ENCODE measurements at regions not wholly inside any gene's neighbourhood (a gene's known extent, or its start where the extent isn't known, plus 50 kb on each side); places are given as distances from the start of the nearest gene placed in this dataset.

GRCh38 chr2:121094101-121094500 is 190.9 kb downstream of the TFCP2L1 start:
- H3K9me3 ChIP-seq (ENCODE audit: insufficient read depth, low read depth, low read length) = no peaks in the 10 kb centered on the region
- no peaks in the 10 kb centered on the region for H3K27me3 ChIP-seq (ENCODE audit: insufficient read depth, low read length, poor library complexity, severe bottlenecking)
- no peak for TF ChIP-seq CTCF (conservative IDR thresholded peaks at IDR 0.05; ENCODE audit: low read length)
- TF ChIP-seq EZH2phosphoT487 (IDR thresholded peaks at IDR 0.05; ENCODE audit: borderline replicate concordance) = no peak
- no peaks in the 10 kb centered on the region for H3K36me3 ChIP-seq (ENCODE audit: insufficient read depth, low read length)
- no peaks in the 10 kb centered on the region for H3K9me2 ChIP-seq (replicated peaks; ENCODE audit: low read depth, low read length)
- no peaks in the 10 kb centered on the region for H3K79me2 ChIP-seq (ENCODE audit: insufficient read depth, low read length)
- H3K9ac ChIP-seq (ENCODE audit: low read depth, low read length, poor library complexity, severe bottlenecking) = no peak overlapping the region
- no peaks in the 10 kb centered on the region for H4K20me1 ChIP-seq (ENCODE audit: insufficient read depth, low read length, poor library complexity, severe bottlenecking)
- no peak overlapping the region for H2AFZ ChIP-seq (ENCODE audit: low read length)
- H3K4me3 ChIP-seq (ENCODE audit: low read length, poor library complexity, severe bottlenecking) = no peak overlapping the region
- H3F3A ChIP-seq (ENCODE audit: low read depth) = no peaks in the 10 kb centered on the region
- no peak overlapping the region for H3K4me2 ChIP-seq (ENCODE audit: low read depth, low read length, poor library complexity, severe bottlenecking)
- H3K4me1 ChIP-seq (ENCODE audit: insufficient read depth, low read length, poor library complexity, severe bottlenecking) = no peaks in the 10 kb centered on the region

- Histone ChIP-seq H3K4me1 (ENCODE audit: insufficient read depth, low read length, poor library complexity, severe bottlenecking) (no peaks in the 10 kb centered on the region), H3K9ac (ENCODE audit: low read depth, low read length, poor library complexity, severe bottlenecking) (no peak overlapping the region), H3K9me2 (replicated peaks; ENCODE audit: low read depth, low read length) (no peaks in the 10 kb centered on the region), H3K79me2 (ENCODE audit: insufficient read depth, low read length) (no peaks in the 10 kb centered on the region), H3K9me3 (ENCODE audit: insufficient read depth, low read depth, low read length) (no peaks in the 10 kb centered on the region), H3F3A (ENCODE audit: low read depth) (no peaks in the 10 kb centered on the region), H3K4me3 (ENCODE audit: low read length, poor library complexity, severe bottlenecking) (no peak overlapping the region), H4K20me1 (ENCODE audit: insufficient read depth, low read length, poor library complexity, severe bottlenecking) (no peaks in the 10 kb centered on the region), H3K4me2 (ENCODE audit: low read depth, low read length, poor library complexity, severe bottlenecking) (no peak overlapping the region), H2AFZ (ENCODE audit: low read length) (0 out of 2 replicates have a peak overlapping the region, but pooled peaks have one; percentile 41), H3K27me3 (ENCODE audit: insufficient read depth, low read length, poor library complexity, severe bottlenecking) (no peaks in the 10 kb centered on the region), H3K36me3 (ENCODE audit: insufficient read depth, low read length) (no peaks in the 10 kb centered on the region)
- TF ChIP-seq CTCF (conservative IDR thresholded peaks at IDR 0.05; ENCODE audit: low read length) (no peak), EZH2phosphoT487 (IDR thresholded peaks at IDR 0.05; ENCODE audit: borderline replicate concordance) (no peak)
Measured at GRCh38 chr2:121094845-121095244, 190.2 kb downstream of the TFCP2L1 start.

GRCh38 chr2:121095257-121096080 is 189.5 kb downstream of the TFCP2L1 start:
- no peak overlapping the region for H3K4me3 ChIP-seq (ENCODE audit: low read length, poor library complexity, severe bottlenecking)
- H3K9ac ChIP-seq (ENCODE audit: low read depth, low read length, poor library complexity, severe bottlenecking) = no peak overlapping the region
- H3K79me2 ChIP-seq (ENCODE audit: insufficient read depth, low read length) = no peaks in the 10 kb centered on the region
- no peaks in the 10 kb centered on the region for H4K20me1 ChIP-seq (ENCODE audit: insufficient read depth, low read length, poor library complexity, severe bottlenecking)
- TF ChIP-seq CTCF (conservative IDR thresholded peaks at IDR 0.05; ENCODE audit: low read length) (peak; percentile 80), EZH2phosphoT487 (IDR thresholded peaks at IDR 0.05; ENCODE audit: borderline replicate concordance) (no peak)
- H3K36me3 ChIP-seq (ENCODE audit: insufficient read depth, low read length) = no peaks in the 10 kb centered on the region
- H2AFZ ChIP-seq (ENCODE audit: low read length) = peak overlapping the region; percentile 41; the same call in 1 of the 2 replicates
- no peaks in the 10 kb centered on the region for H3K9me3 ChIP-seq (ENCODE audit: insufficient read depth, low read depth, low read length)
- H3K27me3 ChIP-seq (ENCODE audit: insufficient read depth, low read length, poor library complexity, severe bottlenecking) = no peaks in the 10 kb centered on the region
- H3K9me2 ChIP-seq (replicated peaks; ENCODE audit: low read depth, low read length) = no peaks in the 10 kb centered on the region
- no peak overlapping the region for H3K4me2 ChIP-seq (ENCODE audit: low read depth, low read length, poor library complexity, severe bottlenecking)
- H3F3A ChIP-seq (ENCODE audit: low read depth) = no peaks in the 10 kb centered on the region
- H3K4me1 ChIP-seq (ENCODE audit: insufficient read depth, low read length, poor library complexity, severe bottlenecking) = no peaks in the 10 kb centered on the region
